Ishikawa (cell line): ENCODE measurements at regions not wholly inside any gene's neighbourhood (a gene's known extent, or its start where the extent isn't known, plus 50 kb on each side); places are given as distances from the start of the nearest gene placed in this dataset.

Experiments used
- CEBPB ChIP-seq: IDR thresholded peaks from 2 replicates; pipeline ENCODE4 v1.6.1; 2012
- MAX ChIP-seq: IDR thresholded peaks from 2 replicates; pipeline ENCODE4 v1.6.1; 2012
- REST ChIP-seq: IDR thresholded peaks from 2 replicates; pipeline ENCODE4 v1.6.1; 2012; ENCODE audit warnings: low read depth, mild to moderate bottlenecking

- TF ChIP-seq MAX = no peak
- TF ChIP-seq REST = no peak
- TF ChIP-seq CEBPB = no peak
Measured at GRCh38 chr9:134267881-134268724, 58.2 kb upstream of the RXRA start.
